HG03139 (cell line): ENCODE measurements at regions not wholly inside any gene's neighbourhood (a gene's known extent, or its start where the extent isn't known, plus 50 kb on each side); places are given as distances from the start of the nearest gene placed in this dataset.
A peak's percentile ranks its signal among the peaks of the same experiment; 100 is the strongest.

Experiments used
- ATAC-seq: cut with Tn5 transposase; IDR thresholded peaks from one replicate; pipeline ENCODE4 v1.9.1; 2021; ENCODE audit not compliant: unreplicated experiment

DNA sequence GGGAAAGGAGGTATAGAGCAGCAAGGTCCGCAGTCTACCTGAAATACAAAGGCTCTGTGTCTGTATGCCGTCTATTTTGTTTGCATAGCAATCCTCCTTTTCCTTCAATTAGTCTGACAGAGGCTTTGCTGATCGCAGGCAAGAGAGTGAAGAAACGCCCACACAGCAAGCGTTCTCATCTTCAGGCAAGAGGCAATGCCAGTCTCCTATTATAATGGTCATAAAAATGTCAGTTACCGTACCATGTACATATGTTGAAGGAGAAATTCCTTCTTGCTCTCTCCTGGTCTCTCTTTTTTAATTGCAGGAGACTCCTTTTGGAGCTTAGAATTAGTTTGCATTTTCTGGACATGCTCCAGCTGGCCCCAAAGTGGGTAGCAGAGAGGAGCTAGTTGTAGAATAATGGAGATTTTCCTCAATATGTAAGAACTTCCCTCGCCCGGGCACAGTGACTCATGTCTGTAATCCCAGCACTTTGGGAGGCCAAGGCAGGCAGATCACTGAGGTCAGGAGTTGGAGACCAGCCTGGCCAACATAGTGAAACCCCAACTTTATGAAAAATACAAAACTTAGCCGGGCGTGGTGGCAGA is 139.5 kb downstream of the PFKFB3 start:
- no peak for ATAC-seq

- ATAC-seq: no peak
Observed at GRCh38 chr10:6343305-6344010, 140.7 kb downstream of the PFKFB3 start.

DNA sequence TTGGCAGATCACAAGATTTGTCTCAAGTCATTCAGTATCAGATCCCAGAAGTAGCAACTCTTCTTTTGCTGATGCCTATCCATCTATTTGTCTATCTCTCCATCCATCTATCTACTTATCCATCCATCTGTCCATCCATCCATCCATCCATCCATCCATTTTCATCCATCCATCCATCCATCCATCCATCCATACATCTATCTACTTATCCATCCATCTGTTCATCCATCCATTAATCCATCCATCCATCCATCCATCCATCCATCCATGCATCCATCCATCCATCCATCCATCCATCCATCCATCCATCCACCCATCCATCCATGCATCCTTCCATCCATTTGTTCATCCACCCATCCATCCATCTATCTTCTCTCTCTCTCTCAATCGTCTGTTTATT is 142.7 kb downstream of the PFKFB3 start:
- no peak for ATAC-seq

GRCh38 chr10:6346631-6347030 is 143.9 kb downstream of the PFKFB3 start:
- ATAC-seq: no peak

DNA sequence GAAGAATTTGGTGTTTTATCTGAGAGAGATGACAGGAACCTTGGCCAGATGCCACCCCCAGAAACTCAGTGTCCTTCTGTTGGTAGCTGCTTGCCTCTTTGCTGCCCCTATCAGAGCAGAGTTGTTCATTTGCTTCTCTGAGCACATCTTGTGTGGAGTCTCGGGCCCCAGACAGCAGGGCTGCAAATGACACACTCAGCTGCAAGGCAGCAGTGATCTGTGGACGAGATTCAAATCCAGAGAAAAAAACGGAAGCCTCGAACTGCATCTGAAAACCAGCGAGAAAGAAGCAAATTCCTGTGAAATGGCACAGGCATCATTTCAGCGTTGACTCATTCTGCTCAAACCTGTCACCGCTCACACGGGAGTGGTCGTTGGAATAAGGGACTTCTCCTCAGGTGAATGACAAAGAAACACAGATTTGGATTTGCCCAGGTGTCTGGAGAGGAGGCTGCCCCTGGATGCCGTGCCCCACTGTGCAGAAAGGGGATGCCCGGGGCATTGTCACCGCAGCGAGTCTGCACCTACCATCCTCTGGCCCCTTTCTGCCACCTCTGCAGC is 144.7 kb downstream of the PFKFB3 start:
- ATAC-seq: peak; percentile 26

GRCh38 chr10:6348096-6348874 is 145.6 kb downstream of the PFKFB3 start:
- ATAC-seq: peak; percentile 90

GRCh38 chr10:6349846-6350535 is 147.3 kb downstream of the PFKFB3 start:
- no peak for ATAC-seq

GRCh38 chr10:6350609-6351008 is 147.9 kb downstream of the PFKFB3 start:
- no peak for ATAC-seq

DNA sequence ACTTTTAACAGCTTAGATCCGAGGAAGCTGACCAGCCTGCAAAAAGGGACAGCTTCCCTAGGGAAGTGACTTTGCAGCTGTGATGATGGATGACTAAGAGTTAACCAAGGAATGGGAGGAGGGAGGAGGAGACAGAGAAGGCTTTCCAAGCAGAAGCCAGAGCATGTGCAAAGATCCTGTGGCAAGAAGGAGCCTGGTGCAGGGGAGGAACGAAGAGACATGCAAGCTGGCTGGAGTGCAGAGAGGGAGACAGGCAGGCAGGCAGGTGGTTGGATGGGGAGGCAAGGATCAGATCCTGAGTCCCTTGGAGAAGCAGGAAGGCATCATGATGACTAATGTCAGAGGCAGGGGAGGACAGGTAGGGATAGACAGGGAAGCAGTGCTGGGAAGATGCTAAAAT is 148.8 kb downstream of the PFKFB3 start:
- no peak for ATAC-seq

GRCh38 chr10:6353526-6353925 is 150.8 kb downstream of the PFKFB3 start:
- no peak for ATAC-seq

DNA sequence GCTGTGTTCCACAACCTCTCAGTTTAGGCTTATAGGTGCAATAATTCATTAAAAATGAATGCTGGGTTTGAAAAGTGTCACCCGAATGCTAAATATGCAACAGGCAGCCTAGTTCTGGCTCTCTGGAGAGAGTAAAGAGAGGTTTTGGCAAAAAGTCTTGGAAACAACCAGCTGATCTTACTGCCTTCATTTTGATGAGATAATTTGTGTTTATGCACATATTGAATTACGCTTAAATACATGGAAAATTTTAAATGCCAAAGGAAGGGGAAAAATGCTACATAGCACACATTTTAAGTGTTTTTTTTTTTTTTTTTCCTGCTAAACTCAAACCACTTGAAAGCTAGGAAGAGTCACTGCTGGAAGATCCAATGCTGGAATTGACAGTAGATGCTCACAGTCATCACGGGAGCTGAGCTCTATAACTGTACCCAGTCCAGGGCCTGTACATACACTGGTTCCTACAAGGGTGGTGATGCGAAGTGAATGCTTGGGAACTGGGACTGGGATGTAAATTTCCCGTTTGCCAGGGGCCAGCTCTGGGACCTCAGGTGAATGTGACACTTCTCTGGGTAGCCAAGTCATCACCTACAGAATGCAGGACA is 151.5 kb downstream of the PFKFB3 start:
- ATAC-seq: no peak

GRCh38 chr10:6356280-6356793 is 153.6 kb downstream of the PFKFB3 start:
- ATAC-seq: no peak

GRCh38 chr10:6361869-6362268 is 159.1 kb downstream of the PFKFB3 start:
- no peak for ATAC-seq

GRCh38 chr10:6362879-6363278 is 160.1 kb downstream of the PFKFB3 start:
- ATAC-seq: no peak

- no peak for ATAC-seq
Observed at GRCh38 chr10:6363511-6363910, 160.8 kb downstream of the PFKFB3 start.

GRCh38 chr10:6364283-6364682 is 161.6 kb downstream of the PFKFB3 start:
- no peak for ATAC-seq

DNA sequence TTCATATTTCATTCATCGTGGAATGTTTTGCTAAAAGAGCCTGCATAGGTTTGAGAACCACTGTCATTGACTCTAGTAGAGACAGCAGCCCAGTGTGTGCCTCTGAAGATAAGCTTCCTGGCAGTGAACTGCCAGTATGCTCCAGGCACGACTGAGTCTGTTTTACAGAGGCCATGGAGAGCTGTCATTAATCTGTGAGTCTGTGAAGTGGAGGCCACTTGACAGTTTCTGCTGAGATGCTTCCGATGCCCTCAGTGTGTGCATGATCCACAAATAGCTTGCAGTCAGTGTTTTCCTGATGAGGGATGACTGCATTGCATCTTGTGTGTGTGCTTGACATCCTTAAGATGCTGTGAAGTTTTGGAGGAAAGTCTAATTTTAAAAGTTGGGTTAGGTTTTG is 162.2 kb downstream of the PFKFB3 start:
- no peak for ATAC-seq

DNA sequence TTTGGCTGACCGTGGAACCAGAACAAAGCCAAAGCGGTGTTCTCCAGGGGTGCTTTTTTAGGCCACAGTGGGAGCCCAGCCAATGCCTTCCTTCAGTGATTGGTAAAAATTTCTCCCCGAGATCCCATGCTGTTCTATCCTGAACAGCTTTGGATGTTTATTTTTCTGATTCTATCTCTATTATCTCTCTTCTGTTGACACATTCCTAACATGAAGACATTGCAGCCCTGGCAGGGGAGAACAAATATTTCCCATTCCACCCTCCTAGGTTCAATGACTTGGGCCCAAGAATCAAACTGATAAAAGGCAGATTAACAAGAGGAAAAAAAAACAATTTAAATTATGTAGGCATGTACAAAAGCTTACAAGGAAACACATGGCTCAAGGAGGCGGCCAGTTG is 162.7 kb downstream of the PFKFB3 start:
- ATAC-seq: no peak
